ENCODE measurements at regions not wholly inside any gene's neighbourhood (a gene's known extent, or its start where the extent isn't known, plus 50 kb on each side); places are given as distances from the start of the nearest gene placed in this dataset.

- Mint-ChIP-seq H3K27ac (no peak overlapping the region), H3K9me3 (no peaks in the 10 kb centered on the region), H3K36me3 (no peaks in the 10 kb centered on the region), H3K4me3 (no peak overlapping the region), H3K4me1 (no peaks in the 10 kb centered on the region), H3K27me3 (ENCODE audit: low read depth) (no peaks in the 10 kb centered on the region)
- ChIA-PET POLR2A (no interaction called here), CTCF (no interaction called here)
- DNase-seq (ENCODE audit: low spot score) (no peak), ATAC-seq (no peak)
- no peak for TF ChIP-seq RELA (CRISPR knock-in tag; IDR thresholded peaks at IDR 0.05; ENCODE audit: borderline replicate concordance)
- TF ChIP-seq ZBTB21 (CRISPR knock-in tag; IDR thresholded peaks at IDR 0.05; ENCODE audit: borderline replicate concordance) = no peak
- no peak for TF ChIP-seq SOX15 (CRISPR knock-in tag; IDR thresholded peaks at IDR 0.05)
- no peak for TF ChIP-seq PREB (CRISPR knock-in tag; IDR thresholded peaks at IDR 0.05; ENCODE audit: borderline replicate concordance)
- TF ChIP-seq CREB1 (CRISPR knock-in tag; IDR thresholded peaks at IDR 0.05) = no peak
- TF ChIP-seq PRDM15 (CRISPR knock-in tag; IDR thresholded peaks at IDR 0.05) = no peak
- TF ChIP-seq IRF2 (CRISPR knock-in tag; IDR thresholded peaks at IDR 0.05; ENCODE audit: borderline replicate concordance, low read depth) = no peak
- no peak for TF ChIP-seq ZNF263 (CRISPR knock-in tag; IDR thresholded peaks at IDR 0.05; ENCODE audit: low read depth)
- TF ChIP-seq E2F4 (CRISPR knock-in tag; IDR thresholded peaks at IDR 0.05; ENCODE audit: borderline replicate concordance, low read depth) = no peak
- TF ChIP-seq TEAD4 (CRISPR knock-in tag; IDR thresholded peaks at IDR 0.05) = no peak
- no peak for TF ChIP-seq MXD4 (CRISPR knock-in tag; IDR thresholded peaks at IDR 0.05; ENCODE audit: borderline replicate concordance)
- no peak for TF ChIP-seq ERG (CRISPR knock-in tag; IDR thresholded peaks at IDR 0.05)
- TF ChIP-seq AFF4 (CRISPR knock-in tag; IDR thresholded peaks at IDR 0.05; ENCODE audit: borderline replicate concordance) = no peak
- no peak for TF ChIP-seq E2F1 (CRISPR knock-in tag; IDR thresholded peaks at IDR 0.05)
- no peak for TF ChIP-seq FOXK1 (CRISPR knock-in tag; IDR thresholded peaks at IDR 0.05)
- no peak for TF ChIP-seq USF2 (CRISPR knock-in tag; IDR thresholded peaks at IDR 0.05)
- TF ChIP-seq ZNF396 (CRISPR knock-in tag; IDR thresholded peaks at IDR 0.05; ENCODE audit: borderline replicate concordance) = no peak
- no peak for TF ChIP-seq ZNF281 (CRISPR knock-in tag; IDR thresholded peaks at IDR 0.05)
Observed at GRCh38 chr13:87820241-87820640, 149.1 kb downstream of the SLITRK5 start.
